GM21529 (cell line): ENCODE measurements at regions not wholly inside any gene's neighbourhood (a gene's known extent, or its start where the extent isn't known, plus 50 kb on each side); places are given as distances from the start of the nearest gene placed in this dataset.

Experiments
- ATAC-seq: cut with Tn5 transposase; IDR thresholded peaks from one replicate; pipeline ENCODE4 v1.9.1; 2021; ENCODE audit not compliant: unreplicated experiment

DNA sequence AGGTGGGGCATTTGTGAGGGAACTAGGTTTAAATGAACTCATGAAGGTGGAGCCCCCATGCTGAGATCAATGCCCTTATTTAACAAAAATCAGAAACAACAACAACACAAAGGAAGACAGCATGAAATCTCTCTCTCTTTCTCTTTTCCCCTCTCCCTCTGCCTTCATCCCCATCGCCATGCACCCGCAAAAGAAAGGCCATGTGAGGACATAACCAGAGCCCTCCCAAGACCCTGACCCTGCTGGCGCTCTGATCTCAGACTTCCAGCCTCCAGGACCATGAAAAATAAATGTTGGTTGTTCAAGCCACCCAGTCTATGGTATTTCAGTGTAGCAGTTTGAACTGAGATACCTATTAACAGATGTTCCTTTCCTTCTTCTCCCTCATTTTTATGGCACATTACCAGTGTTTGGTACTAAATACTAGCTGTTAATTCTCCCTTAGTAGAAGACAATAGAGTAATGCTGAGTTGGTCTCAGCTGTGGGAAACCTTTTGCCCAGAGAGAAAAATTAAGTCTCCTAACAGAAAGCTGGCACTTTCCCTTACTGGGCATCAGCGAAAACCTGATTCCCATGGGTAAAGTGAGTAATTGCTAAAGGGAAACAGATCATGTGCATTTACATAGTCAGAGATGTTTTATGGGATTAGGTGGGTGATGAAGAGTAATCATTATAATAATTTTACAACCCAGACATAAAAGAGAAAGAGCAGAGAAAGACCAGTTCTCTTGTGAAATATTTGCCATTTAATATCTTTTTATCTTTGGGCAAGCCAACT, 264.0 kb upstream of the PLEKHG7 start:
- ATAC-seq, result no peak

- ATAC-seq, result no peak
Observed at GRCh38 chr12:92437452-92437851, 265.3 kb upstream of the PLEKHG7 start.

DNA sequence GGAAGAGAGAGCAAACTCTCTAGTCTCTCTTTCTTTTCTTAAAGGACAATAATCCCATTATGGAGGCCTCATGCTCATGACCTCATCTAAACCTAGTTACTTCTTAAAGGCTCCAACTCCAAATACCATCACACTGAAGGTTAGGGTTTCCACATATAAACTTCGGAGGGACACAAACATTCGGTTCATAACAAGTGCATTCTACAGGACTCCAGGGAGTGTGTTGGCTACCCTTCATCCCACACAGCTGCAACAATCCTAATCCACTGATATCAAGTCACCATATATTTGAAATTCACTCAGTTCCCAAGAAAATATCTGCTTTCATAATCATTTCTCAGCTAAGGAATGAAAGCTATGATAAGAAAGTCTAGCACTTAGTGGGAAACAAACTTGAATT, 265.9 kb upstream of the PLEKHG7 start:
- no peak for ATAC-seq

GRCh38 chr12:92434607-92435025, 268.2 kb upstream of the PLEKHG7 start:
- ATAC-seq, result no peak

GRCh38 chr12:92432724-92433441, 269.9 kb upstream of the PLEKHG7 start:
- ATAC-seq, result peak; percentile 76

- peak; percentile 49 for ATAC-seq
Observed at GRCh38 chr12:92431146-92431545, 271.6 kb upstream of the PLEKHG7 start.

DNA sequence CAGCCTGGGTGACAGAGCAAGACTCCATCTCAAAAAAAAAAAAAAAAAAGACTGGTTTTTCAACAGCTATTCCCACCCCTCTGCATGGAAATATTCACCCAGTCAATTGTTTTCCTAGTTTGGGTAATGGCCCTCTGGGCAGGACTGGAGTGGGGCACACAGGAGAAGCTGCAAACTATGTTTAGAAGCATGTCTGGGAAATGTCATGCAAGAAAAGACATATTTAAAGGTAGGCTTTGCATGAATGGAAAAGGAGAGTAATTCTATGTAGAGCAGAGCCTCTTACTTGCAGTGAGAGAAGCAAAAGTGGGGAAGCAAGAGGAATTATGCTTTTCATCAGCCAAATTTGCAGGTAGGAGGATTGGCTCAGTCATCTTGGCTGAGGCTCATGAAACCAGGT, 276.5 kb upstream of the PLEKHG7 start:
- no peak for ATAC-seq

DNA sequence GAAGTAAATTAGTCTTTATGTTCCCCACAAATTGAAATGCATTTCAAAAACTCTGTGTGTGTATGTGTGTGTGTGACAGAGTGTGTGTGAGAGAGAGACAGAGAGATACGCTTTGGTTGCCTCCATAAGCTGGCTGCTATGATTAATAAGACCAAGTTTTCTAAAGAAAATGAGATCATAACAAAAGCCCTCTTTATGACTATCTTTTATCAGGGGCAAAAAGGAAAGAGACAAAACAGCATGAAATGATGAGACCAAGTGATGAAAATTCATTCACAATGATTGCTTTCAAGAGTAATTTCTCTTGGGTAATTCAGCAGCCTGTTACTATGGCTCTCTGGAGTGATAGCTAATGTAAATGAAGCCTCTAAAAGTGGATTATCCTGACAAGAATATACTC, 277.6 kb upstream of the PLEKHG7 start:
- no peak for ATAC-seq

GRCh38 chr12:92424338-92424737, 278.5 kb upstream of the PLEKHG7 start:
- no peak for ATAC-seq

DNA sequence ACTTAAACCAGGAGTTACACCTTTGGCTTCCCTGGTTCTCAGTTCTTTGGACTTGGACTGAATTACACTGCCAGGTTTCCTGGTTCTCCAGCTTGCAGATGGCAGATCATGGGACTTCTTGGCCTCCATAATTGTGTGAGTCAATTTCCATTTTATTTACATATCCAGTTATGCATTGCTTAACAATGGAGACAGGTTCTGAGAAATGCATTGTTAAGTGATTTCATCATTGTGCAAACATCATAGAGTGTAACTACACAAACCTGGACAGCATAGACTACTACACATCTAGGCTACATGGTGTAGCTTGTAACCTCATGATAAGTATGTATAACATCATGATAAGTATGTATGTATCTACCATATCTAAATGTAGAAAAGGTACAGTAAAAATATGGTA, 276.1 kb upstream of the BTG1 start:
- ATAC-seq, result no peak

DNA sequence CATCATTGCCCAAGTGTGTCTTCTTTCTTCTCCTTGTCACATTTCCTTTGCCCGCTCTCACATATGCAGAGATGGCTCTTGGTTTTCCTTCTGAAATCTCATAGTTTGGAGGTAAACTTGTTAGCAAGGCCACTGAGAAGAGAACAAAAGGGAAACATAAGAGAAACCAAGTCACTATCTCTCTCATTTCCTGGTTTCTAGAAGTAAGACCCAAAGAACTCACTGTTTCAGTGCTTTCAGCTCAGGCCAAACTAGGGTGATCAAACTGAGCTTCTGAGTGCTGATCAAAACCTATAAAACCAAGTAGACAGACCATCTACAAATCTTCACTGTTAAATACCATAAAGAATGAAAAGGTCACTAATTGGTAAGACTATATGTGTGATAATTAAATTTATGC, 275.4 kb upstream of the BTG1 start:
- peak; percentile 50 for ATAC-seq

GRCh38 chr12:92419201-92419600, 273.6 kb upstream of the BTG1 start:
- ATAC-seq, result no peak

GRCh38 chr12:92418381-92418780, 272.7 kb upstream of the BTG1 start:
- ATAC-seq, result no peak

- ATAC-seq, result no peak
Observed at GRCh38 chr12:92417373-92417772, 271.7 kb upstream of the BTG1 start.

- ATAC-seq, result no peak
Observed at GRCh38 chr12:92416385-92416812, 270.8 kb upstream of the BTG1 start.

- no peak for ATAC-seq
Observed at GRCh38 chr12:92414170-92415070, 268.8 kb upstream of the BTG1 start.

DNA sequence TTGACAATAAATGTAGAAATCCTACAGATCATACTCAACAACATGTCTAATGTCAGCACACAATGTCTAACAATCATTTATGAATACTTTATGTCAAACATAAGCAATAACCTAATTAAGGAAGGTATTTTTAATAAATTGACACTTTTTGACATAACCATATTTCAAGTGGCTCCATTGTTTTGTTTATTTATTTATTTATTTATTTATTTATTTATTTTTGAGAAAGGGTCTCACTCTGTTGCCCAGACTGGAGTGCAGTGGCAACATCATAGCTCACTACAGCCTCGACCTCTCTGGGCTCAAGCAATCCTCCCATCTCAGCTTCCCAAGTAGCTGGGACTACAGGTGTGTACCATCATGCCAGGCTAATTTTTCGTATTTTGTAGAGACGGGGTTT, 267.6 kb upstream of the BTG1 start:
- ATAC-seq, result no peak

DNA sequence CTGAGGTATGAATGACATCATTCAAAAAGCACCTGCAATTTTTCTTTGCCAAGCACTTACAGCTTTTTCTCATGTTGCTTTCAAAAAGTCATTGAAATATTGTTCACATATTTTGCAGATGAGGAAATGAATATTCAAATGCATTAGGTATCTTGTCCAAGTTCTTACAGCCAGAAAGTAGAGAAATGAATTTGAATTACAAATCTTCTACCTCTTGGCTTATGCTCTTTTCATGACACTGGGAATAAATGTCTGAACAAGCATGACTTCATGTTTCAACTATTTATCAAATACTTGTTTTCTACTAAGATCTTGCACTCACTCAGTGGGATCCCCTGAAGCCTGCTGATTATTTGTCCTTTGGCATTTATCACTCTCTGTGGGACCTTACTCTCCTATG, 267.2 kb upstream of the BTG1 start:
- no peak for ATAC-seq

- no peak for ATAC-seq
Observed at GRCh38 chr12:92411687-92412086, 266.0 kb upstream of the BTG1 start.

- no peak for ATAC-seq
Observed at GRCh38 chr12:92408072-92408900, 262.6 kb upstream of the BTG1 start.
